ENCODE measurements at regions not wholly inside any gene's neighbourhood (a gene's known extent, or its start where the extent isn't known, plus 50 kb on each side); places are given as distances from the start of the nearest gene placed in this dataset.
"Not testable (repeated sequence)": the region's sequence is repeated elsewhere in the genome, so short reads cannot be mapped to it uniquely, and the experiment has no call there.

GRCh38 chr3:118573912-118574311, 460.7 kb downstream of the IGSF11 start:
- no peak for ATAC-seq
- DNase-seq, result no peak

- DNase-seq, result no peak
- no peak for ATAC-seq
Observed at GRCh38 chr3:118577055-118577777, 457.4 kb downstream of the IGSF11 start.

GRCh38 chr3:118578559-118578958, 456.1 kb downstream of the IGSF11 start:
- ATAC-seq (no peak), DNase-seq (no peak)

GRCh38 chr3:118587037-118587741, 447.5 kb downstream of the IGSF11 start:
- ATAC-seq (no peak), DNase-seq (no peak)

- ATAC-seq, result no peak
- DNase-seq, result no peak
Observed at GRCh38 chr3:118587847-118588246, 446.8 kb downstream of the IGSF11 start.

GRCh38 chr3:118593277-118593670, 441.4 kb downstream of the IGSF11 start:
- DNase-seq, result no peak
- ATAC-seq, result no peak

- ATAC-seq (no peak), DNase-seq (no peak)
Observed at GRCh38 chr3:118597184-118597583, 437.5 kb downstream of the IGSF11 start.

- no peak for ATAC-seq
- DNase-seq, result no peak
Observed at GRCh38 chr3:118607915-118608820, 426.5 kb downstream of the IGSF11 start.

- ATAC-seq (no peak), DNase-seq (no peak)
Observed at GRCh38 chr3:118618247-118619040, 416.2 kb downstream of the IGSF11 start.

- DNase-seq (no peak), ATAC-seq (no peak)
Observed at GRCh38 chr3:118626453-118626852, 408.2 kb downstream of the IGSF11 start.

GRCh38 chr3:118628704-118629341, 405.8 kb downstream of the IGSF11 start:
- ATAC-seq (no peak), DNase-seq (peak; percentile 26)

- ATAC-seq (no peak), DNase-seq (no peak)
Observed at GRCh38 chr3:118629821-118630220, 404.8 kb downstream of the IGSF11 start.

GRCh38 chr3:118635711-118636110, 398.9 kb downstream of the IGSF11 start:
- DNase-seq, result no peak
- no peak for ATAC-seq

- ATAC-seq, result no peak
Observed at GRCh38 chr3:118636841-118637240, 397.8 kb downstream of the IGSF11 start.

GRCh38 chr3:118637846-118638245, 396.8 kb downstream of the IGSF11 start:
- DNase-seq (no peak), ATAC-seq (no peak)

More at GRCh38 chr3:118636841-118637240, 397.8 kb downstream of the IGSF11 start:
- DNase-seq, result no peak

GRCh38 chr3:118641608-118642007, 393.0 kb downstream of the IGSF11 start:
- no peak for DNase-seq

GRCh38 chr3:118671192-118671591, 363.5 kb downstream of the IGSF11 start:
- ATAC-seq (no peak), DNase-seq (no peak)

More at GRCh38 chr3:118641608-118642007, 393.0 kb downstream of the IGSF11 start:
- ATAC-seq, result no peak

- ATAC-seq, result no peak
Observed at GRCh38 chr3:118675305-118675704, 359.3 kb downstream of the IGSF11 start.

GRCh38 chr3:118678663-118679062, 356.0 kb downstream of the IGSF11 start:
- DNase-seq, ATAC-seq: not testable (repeated sequence)

More at GRCh38 chr3:118675305-118675704, 359.3 kb downstream of the IGSF11 start:
- no peak for DNase-seq

- DNase-seq, result no peak
- ATAC-seq, result no peak
Observed at GRCh38 chr3:118682921-118683320, 351.7 kb downstream of the IGSF11 start.

GRCh38 chr3:118683636-118684035, 351.0 kb downstream of the IGSF11 start:
- no peak for ATAC-seq
- no peak for DNase-seq
